GM21786 (cell line): ENCODE measurements at regions not wholly inside any gene's neighbourhood (a gene's known extent, or its start where the extent isn't known, plus 50 kb on each side); places are given as distances from the start of the nearest gene placed in this dataset.

ENCODE experiments used
- ATAC-seq: cut with Tn5 transposase; IDR thresholded peaks from one replicate; pipeline ENCODE4 v1.9.1; 2021; ENCODE audit not compliant: unreplicated experiment

DNA sequence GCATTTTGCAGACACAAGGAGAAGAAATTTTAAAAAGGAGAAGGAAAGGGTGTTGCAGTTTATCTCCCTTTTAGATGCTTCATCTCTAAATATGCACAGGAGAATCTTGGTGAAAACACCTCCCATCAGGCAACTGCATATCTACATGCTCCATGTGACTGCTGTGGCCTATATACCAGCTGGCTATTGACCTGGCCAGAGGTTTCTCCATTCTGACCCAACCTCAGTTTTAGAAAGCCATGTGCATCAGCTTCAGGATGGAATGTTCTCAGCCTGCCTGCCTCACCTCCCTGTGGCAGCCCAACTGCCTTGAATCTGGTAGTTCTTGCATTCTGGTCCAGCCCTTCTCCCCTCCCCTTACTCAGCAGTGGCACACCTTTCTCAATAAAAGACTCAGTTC, 1958.8 kb upstream of the CELF4 start:
- no peak for ATAC-seq

DNA sequence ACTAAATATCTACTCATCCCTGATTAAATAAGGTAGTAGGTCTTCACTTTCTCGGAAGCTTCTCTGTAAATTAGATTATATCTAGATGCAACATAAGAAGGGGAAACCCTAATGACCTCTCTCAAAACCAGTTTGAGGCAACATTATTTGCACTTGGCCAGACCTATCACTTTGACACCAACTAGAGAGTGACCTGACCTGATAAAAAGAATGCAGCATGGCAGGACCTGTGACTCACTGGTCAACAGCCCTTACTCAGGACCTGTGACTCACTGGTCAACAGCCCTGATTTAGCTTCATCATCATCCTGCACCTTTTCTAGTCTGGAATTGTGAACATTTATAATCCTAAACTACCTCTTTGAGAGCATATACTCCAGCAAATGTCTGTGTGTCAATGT, 1957.7 kb upstream of the CELF4 start:
- no peak for ATAC-seq

DNA sequence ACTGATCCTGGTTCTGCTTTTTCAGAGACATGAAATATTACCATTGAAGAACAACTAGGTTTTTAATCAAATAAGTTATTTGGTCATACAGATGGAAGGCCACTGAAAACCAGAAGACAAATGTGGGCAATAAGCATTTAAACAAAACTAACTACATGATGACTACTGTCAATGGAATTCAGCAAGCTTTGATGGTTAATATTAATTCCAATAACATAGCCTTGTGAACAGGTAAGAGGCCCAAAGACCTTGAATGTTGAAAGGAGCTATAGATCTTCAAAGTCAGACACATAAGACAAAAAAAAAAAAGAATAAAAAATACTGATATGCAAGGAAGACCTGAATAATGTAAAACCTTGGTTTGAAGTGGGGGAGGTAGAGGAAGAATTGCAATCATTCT, 1955.6 kb upstream of the CELF4 start:
- no peak for ATAC-seq

DNA sequence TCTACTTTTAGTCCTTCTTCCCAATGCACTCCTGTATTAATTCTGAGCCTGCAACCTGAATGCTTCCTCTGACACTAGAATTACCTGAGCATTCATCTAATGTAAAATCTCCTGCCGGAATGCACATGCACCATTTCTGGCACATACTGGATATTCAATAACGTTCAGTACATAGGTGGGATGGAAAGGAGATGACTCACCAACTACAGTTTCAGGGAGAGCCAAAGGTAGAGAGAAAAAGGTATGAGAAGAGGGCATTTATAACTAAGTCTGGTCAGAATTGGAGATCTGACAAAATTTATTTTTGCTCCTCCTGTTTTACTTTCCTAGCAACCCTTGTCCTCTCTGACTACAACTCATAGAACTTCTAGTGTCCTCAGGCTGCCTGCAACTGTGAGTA, 1954.1 kb upstream of the CELF4 start:
- no peak for ATAC-seq

DNA sequence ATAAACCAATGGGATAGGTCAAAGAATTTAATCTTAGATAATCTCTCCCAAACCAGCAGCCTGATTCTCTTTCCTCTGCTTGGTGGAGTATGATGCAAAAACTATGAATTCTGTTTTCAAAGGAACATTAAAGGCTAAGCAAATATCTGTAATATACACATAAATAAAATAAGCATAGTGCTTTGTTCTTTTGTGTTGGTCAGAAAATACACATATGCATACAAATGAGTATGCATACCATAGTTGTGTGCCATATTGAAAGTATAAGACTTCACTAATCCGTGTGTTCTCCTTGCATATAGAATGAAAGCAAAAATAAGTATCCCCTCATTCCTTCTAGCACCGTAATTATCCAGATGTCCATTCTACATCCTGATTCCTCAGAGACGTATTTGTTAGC, 1949.7 kb upstream of the CELF4 start:
- no peak for ATAC-seq

DNA sequence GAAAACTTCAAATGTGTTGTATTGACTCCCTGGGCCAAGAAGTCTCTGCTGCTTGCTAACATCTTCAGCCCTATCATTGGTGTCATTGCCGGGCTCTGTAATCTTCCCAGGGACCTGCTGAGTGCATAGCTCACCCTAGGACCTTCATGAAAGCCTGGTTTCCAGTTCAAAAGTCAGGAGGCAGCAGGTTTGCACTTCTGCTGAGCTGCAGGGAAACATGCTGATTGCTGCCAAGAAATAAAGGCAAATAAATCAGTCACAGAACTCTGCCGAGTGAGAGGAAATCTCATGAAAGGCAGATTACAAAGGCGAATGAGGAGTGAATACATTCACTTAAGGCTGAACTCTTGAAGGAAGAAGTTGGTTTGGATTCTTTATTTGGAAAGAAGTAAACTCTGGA, 1947.6 kb upstream of the CELF4 start:
- ATAC-seq = no peak

DNA sequence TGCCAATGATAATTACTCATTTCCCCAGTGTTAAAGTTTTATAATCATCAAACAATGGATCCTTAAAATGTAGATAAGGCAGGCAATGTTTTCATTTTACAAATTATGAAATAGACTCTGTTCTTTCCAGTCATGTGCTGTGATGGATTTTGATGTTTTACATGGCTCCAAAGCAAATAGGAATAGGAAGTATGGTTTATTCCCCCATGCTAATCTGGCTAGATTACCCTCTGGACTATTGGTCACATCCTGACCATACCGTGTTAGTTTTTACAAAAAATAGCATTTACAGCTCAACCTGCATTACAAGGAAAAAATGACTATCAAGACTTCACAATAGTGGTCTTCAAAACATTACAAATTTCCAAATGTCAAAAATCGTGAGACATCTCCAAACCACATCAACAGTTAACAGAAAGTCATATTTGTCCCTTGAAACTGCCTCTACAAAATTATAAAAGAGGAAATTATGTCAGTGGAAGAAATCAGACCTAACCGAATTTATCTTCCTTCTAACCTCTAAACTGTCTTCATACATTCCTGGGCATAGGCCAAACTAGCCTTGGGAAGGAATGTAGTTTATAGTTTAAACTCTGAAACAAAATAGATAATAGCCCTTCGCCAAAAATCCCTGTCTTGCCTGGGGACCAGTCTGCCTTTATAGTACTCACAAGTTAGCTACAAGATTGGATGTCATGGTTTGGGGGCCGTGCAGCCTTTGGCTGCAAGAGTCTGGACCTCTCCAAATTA, 1941.2 kb upstream of the CELF4 start:
- ATAC-seq = no peak

DNA sequence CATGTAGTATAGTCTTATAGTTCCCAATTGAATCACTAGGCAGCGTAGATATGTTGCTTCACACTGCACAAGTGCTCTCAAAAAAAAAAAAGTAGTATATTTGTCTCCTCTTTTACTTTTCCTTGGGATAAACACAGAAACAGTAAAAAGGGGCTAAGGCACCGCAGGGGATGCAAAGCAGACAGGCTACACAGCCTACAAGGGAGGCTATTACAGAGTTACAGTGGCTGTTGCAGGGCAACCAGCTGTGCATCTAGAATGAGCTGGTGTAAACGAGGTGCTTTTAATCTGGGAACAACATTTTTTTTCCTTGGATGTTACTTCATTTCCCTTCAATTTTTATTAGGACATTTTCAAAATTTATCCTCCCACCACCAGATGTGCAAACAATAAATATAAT, 1934.7 kb upstream of the CELF4 start:
- ATAC-seq = no peak

DNA sequence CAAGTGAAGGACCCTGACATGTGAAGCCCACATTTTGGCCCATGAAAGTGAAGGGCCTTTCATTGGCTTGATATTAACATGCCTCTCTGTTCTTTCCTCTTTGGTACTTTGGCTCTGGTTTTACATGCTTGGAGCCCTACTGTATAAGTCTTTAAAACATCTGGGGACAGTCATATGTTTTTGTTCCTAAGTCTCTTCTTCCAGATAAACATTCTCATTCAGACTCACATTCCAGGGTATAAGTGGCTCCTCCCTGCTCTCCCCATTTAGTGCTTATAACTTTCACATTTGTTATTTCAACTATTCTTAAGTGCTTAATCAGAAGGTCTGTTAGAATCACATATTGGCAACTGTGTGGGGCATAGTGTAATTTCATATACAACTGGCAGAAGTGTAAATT, 1932.2 kb upstream of the CELF4 start:
- no peak for ATAC-seq

DNA sequence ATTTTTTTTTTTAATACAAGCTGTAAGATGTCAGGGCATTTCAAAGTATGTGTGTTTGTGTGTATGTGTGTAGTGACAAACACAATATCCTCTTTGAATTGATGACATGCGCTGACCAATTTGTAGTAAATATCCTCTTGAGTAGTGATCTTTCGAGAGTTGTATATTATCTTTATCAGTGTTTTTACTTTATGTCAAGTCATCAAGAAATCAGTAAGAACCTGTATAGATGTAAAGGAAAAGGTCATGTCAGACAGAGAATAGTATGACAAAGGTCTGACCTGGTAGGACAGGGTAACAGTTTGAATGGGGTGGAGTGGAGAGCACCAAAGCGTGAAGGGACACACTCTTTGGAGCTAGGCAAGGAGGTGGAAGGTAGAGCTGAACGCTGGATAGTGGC, 1931.4 kb upstream of the CELF4 start:
- ATAC-seq = no peak

DNA sequence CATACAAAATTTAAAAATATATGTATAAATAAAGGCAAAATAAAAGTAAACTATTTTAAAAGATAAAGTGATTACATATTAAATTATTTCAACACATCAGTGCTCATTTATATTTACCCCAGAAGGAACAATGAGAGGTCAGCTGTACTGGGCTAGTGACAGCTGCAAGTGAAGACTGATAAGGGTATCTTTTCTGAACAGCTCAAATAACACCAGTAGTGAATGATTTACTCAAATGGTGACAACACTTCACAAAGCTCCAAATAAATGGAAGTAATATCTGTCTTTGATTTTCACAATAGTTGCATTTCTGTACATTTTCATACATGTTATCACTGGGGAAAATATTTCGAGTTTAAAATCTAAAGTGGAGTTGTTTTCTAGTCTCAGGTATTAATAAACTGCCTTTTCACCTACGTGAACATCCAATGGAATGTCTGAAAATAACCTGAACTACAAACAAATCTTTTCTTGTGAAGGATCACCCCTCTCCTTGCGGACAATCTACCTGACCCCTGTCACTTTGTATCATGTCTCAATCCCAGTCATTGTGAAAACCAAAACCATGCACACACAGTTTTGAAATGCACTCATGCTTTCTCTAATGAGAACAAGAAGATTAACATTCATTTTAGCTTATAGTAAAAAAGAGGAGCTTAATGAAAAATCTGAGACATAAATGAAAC, 1928.8 kb upstream of the CELF4 start:
- no peak for ATAC-seq

DNA sequence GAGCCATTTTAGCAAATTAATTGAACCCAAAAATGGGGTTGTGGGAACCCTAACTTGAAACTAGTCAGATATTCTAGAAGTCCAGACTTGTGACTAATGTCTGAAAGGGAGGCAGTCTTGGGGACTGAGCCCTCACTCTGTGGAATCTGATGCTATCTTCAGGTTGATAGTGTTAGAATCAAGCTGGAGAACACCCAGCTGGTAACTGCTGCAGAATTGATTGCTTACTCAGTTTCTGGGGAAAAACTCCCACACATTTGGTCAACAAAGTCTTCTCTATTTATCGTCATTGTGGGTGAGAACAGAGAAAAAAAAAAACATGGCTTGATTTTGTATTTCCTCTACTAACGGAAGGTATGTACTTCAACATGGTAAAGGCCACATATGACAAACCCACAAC, 1925.8 kb upstream of the CELF4 start:
- ATAC-seq = no peak

DNA sequence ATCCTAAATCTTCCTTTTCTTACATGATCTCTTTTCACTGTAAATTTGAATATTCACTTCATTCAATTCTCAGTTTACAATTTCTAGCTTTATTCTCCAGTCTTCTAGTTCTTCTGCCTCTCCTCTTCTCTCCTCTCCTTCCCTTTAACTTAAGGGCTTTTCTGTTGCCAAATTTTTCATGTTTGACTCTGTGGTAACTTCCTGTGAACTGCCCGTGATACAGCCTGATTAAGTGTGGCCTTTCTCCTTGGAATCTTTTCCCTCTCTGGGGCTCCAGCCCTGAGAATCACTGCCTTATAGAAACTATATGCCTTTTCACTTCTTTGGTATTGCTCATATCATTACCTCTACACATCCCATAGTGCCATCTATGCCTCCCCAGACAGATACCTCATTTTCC, 1923.8 kb upstream of the CELF4 start:
- no peak for ATAC-seq

DNA sequence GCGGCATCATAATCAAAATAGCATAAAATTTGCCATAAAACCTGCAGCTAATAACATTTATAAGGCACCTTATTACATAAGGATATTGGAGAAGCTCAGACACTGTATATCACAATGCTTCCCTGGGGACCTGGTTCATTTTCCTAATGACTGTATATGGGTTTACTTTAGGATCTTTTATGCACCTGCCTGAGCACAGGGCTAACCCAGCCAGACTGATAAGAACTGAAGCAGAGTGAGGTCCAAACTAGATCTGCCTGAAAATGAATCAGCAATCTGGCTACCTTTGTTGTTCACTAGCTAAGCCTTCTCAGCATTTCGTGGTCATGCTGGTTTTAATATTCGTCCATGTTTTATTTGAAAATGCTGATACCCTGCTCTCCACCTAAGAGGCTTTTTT, 1922.3 kb upstream of the CELF4 start:
- ATAC-seq = no peak

DNA sequence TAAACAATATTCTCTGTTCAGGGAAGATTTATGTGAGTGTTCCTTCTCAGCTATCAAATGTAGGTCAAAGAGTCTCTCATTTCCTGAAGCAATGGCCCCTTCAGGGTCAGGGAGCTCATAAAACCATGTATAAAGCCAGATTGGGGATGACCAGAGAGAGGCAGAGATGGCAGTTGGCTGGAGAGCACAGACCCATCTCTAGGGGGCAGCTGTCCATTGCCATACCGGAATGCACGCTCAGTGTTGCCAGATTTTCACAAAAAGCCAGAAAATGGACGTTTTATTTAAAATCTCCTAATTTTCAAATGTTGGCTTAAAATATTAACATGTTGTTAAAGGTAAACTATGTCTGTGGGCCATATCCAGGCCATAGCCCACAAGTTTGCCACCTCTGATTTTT, 1920.7 kb upstream of the CELF4 start:
- ATAC-seq = no peak

DNA sequence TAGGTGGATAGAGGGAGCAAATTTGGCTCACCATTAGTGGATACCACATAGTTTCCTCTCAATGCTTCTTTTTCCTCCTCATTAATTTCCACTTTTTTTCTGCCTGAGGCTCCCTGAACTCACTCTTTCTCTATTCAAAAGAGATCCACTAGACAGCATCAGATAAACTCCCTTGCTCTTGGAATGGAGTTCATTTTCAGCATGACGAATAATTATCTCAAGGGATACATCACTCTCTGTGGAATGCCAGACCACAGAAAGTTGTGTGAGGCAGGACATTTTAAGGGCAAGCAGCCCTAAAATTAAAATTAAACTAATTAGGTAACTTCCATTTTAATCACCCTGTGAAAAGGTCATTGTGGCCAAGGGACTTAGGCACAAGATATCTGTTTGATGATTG, 1920.1 kb upstream of the CELF4 start:
- ATAC-seq = no peak

DNA sequence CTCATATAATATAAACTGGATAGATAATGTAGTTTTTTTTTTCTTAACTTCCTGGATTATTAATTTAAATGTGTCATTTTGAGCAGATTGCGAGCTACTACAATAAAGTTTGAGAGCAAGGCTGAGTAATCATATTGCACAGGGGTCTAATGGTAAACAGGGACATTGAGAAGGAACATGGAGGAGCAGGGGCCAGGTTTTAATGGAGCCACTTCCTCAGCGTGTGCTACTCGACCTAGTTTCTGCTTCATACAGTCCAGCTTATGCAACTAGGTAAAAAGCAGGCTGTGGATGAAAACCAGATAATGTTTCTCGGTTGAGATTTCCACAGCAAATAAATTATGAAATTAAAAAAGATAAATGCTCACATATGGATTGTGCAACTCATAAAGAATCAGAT, 1915.7 kb upstream of the CELF4 start:
- ATAC-seq = no peak

DNA sequence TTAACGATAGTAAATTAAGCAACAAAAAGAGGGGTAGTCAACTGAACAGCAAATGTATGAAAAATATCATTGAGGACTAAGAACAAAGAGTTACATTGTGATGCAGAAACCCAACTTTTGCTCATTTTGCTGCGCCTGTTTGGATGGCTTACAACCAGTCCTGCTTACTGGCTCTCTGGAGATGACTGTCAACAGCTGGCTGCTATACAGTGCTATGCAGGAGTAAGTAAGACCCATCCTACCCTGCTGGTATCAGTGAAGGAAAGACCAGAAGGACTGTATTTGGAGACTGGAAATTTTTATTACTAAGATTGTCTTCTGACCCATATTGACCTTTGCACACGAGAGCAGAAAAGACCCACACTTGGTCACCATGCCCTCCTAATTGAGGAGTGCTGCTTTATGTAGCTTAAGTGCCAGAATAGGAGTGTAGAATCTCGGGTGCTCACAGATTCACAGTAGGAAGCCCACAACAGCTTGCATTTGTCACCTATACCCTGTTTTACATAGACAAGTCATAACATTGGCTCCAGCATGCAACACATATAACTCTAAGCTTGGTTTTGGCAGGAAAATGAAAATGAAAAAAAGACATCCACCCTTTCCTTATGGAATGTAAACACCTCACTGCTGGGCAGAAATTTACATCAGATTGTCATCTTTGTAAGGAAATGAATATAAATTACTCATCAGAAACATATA, 1915.0 kb upstream of the CELF4 start:
- no peak for ATAC-seq

DNA sequence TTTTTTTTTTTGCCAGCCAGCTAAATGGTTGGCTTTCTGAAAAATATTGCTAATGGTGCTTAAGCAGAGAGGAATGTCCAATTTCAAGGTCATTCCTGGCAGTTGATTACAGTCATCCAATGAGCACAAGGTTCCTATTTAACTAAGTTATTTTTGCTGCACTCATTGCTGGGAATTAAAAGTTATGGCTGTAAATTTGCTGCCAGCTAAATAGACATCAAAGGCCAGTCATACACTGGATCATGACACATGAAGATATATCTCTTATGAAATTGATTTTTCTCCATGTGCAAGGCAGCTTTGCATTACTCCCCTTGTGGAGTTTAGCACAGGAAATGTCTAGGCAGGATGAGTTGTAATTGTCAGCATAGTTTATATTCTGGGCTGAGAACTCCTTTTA, 1898.4 kb upstream of the CELF4 start:
- ATAC-seq = no peak

DNA sequence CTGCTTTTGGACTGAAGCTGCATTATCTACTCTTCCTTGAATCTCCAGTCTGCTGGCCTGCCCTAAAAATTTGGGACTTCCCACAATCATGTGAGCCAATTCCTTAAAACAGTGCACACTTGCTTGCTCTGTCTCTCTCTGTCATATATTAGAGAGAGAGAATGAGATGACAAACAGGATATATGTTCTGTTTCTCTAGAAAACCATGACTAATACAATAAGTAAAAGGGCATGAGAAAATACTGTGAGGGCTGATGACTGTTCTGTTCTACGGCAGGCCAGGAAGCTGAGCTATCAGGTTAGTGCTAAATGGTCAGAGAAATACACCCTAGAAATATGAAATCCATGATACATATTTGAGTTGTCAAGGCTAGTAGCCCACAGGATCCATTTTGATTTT, 1896.8 kb upstream of the CELF4 start:
- ATAC-seq = no peak

DNA sequence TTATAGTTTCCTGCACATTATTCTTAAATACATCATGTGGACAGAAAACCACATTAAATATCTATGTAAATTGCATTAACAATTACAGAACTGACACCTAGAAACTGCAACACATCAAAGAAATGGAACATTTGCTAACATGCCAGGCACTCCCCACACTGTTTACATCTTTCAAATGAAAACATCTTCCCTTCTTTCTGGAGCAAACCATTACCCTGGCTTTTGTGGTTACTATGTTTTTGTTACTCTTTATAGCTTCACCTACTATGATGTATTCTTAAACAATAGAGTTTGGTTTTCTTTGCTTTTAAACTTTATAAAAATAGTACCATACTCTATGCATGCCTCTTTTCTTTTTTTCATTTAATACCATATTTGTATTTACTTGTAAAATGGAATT, 1894.5 kb upstream of the CELF4 start:
- ATAC-seq = no peak

DNA sequence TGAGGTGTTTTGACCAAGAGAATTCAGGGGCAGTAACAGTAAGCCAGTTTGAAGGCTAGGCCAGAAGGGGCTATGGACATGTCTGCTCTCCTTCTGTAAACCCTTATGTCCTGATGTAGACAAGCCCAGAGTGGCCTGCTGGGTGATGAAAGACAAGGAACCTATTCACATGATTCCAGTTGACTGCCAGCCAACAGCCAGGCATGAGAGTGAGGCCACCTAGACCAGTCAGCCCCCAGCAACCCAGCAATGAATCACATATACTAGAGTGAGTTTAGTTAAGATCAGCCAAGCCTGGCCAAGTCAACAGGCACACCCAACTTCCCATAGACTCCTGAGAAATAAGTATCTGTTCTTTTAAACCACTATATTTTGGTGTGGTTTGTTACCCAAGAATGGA, 1889.7 kb upstream of the CELF4 start:
- no peak for ATAC-seq
